ENCODE measurements at regions not wholly inside any gene's neighbourhood (a gene's known extent, or its start where the extent isn't known, plus 50 kb on each side); places are given as distances from the start of the nearest gene placed in this dataset.

- Histone ChIP-seq H3K4me3 (ENCODE audit: insufficient read depth, low read depth, low read length) (no peak overlapping the region), H3K36me3 (replicated peaks; ENCODE audit: control insufficient read depth, insufficient read depth, low read length) (no peaks in the 10 kb centered on the region), H3K27me3 (ENCODE audit: control insufficient read depth, insufficient read depth, low read length) (no peaks in the 10 kb centered on the region)
- DNase-seq = no peak
Observed at GRCh38 chrX:36436361-36436760, 516.8 kb downstream of the CFAP47 start.

DNA sequence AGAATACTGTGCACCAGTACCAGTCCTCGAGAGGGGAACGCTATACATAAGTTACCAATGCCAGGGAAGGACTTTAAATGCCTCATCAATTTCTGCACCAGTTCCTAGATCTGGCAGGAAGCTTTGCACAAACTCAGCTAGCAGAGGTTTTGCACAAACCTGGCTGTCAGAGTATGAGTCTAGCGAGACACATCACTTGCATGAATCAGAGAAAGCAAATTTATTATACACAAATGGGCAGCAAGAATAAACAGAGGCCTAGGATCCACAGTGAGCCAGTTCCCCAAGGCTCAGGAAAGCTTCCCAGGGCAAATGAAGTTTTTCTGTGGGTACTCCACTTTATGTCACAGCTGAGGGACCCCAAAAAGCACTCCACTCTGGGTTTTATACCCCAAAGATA, 523.5 kb downstream of the CFAP47 start:
- no peak overlapping the region for H3K4me3 ChIP-seq (ENCODE audit: insufficient read depth, low read depth, low read length)
- no peak for DNase-seq
- no peaks in the 10 kb centered on the region for H3K27me3 ChIP-seq (ENCODE audit: control insufficient read depth, insufficient read depth, low read length)
- H3K36me3 ChIP-seq (replicated peaks; ENCODE audit: control insufficient read depth, insufficient read depth, low read length) = no peaks in the 10 kb centered on the region

GRCh38 chrX:36445566-36445965, 526.0 kb downstream of the CFAP47 start:
- no peaks in the 10 kb centered on the region for H3K27me3 ChIP-seq (ENCODE audit: control insufficient read depth, insufficient read depth, low read length)
- no peak for DNase-seq
- no peak overlapping the region for H3K4me3 ChIP-seq (ENCODE audit: insufficient read depth, low read depth, low read length)
- no peaks in the 10 kb centered on the region for H3K36me3 ChIP-seq (replicated peaks; ENCODE audit: control insufficient read depth, insufficient read depth, low read length)

DNA sequence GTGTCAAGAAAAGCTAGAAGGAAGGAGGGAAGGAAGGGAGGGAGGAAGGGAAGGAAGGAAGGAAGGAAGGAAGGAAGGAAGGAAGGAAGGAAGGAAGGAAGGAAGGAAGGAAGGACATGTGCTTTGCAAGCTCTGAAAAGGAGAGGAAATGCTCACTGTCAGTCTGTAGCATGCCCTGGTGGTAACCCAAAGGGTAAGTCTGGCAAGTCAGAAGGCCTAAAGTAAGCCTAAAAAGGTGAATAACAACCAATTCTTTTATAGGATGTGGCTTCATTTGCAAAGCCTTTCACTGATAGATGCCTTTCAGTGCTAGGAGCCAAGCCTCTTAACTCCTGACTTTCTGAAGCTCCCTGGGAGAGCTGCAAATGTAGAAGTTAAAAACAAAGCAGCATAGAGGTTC, 542.6 kb downstream of the CFAP47 start:
- no peak for DNase-seq
- H3K36me3 ChIP-seq (replicated peaks; ENCODE audit: control insufficient read depth, insufficient read depth, low read length) = no peaks in the 10 kb centered on the region
- no peaks in the 10 kb centered on the region for H3K27me3 ChIP-seq (ENCODE audit: control insufficient read depth, insufficient read depth, low read length)
- H3K4me3 ChIP-seq (ENCODE audit: insufficient read depth, low read depth, low read length) = no peak overlapping the region

DNA sequence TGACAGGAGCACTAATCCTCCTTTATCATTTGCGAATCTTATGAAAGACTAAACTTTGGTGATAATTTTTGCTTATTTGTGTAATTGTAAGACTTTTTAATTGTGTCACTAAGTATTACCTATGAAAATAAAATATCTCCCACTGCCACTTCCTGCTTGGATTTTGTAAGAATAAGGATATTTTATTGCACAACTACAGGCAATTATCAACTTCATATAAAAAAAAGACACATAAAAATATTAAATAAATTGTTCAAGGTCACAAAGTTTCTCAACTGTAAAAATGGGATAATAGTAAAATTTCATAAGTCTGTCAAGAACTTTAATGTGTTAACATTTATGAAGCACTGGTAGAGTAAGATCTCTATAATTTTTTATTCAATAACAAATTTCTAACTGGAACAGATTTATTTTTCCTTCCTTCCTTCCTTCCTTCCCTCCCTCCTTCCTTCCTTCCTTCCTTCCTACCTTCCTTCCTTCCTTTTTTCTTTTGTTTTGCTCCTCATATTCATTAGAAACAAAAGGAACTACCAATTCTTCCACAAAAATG, 527.6 kb upstream of the FAM47C start:
- Histone ChIP-seq H3K36me3 (replicated peaks; ENCODE audit: control insufficient read depth, insufficient read depth, low read length) (no peaks in the 10 kb centered on the region), H3K4me3 (ENCODE audit: insufficient read depth, low read depth, low read length) (no peak overlapping the region), H3K27me3 (ENCODE audit: control insufficient read depth, insufficient read depth, low read length) (no peaks in the 10 kb centered on the region)
- DNase-seq = no peak

- H3K4me3 ChIP-seq (ENCODE audit: insufficient read depth, low read depth, low read length) = no peak overlapping the region
- no peaks in the 10 kb centered on the region for H3K36me3 ChIP-seq (replicated peaks; ENCODE audit: control insufficient read depth, insufficient read depth, low read length)
- DNase-seq = no peak
- H3K27me3 ChIP-seq (ENCODE audit: control insufficient read depth, insufficient read depth, low read length) = no peaks in the 10 kb centered on the region
Observed at GRCh38 chrX:36501169-36501702, 506.9 kb upstream of the FAM47C start.

DNA sequence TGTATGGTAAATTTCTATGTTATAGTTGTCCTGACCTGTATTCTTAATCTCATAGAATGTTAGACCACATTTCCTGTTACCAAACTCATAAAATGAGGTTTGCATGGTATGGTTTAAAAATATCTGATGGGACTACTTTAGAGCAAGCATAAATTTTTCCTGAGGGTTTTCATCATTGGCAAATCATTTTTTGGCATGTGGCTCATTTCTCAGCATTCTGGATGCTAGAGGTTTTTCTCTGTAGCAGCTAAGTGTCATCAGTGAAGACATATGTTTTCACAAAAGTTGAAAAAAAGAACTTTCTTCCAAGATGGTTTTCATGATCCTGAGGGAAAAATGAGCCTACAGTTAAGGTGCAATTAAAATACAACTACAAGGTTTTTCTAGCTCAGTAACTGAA, 503.5 kb upstream of the FAM47C start:
- H3K27me3 ChIP-seq (ENCODE audit: control insufficient read depth, insufficient read depth, low read length) = no peaks in the 10 kb centered on the region
- no peak overlapping the region for H3K4me3 ChIP-seq (ENCODE audit: insufficient read depth, low read depth, low read length)
- no peak for DNase-seq
- H3K36me3 ChIP-seq (replicated peaks; ENCODE audit: control insufficient read depth, insufficient read depth, low read length) = no peaks in the 10 kb centered on the region

DNA sequence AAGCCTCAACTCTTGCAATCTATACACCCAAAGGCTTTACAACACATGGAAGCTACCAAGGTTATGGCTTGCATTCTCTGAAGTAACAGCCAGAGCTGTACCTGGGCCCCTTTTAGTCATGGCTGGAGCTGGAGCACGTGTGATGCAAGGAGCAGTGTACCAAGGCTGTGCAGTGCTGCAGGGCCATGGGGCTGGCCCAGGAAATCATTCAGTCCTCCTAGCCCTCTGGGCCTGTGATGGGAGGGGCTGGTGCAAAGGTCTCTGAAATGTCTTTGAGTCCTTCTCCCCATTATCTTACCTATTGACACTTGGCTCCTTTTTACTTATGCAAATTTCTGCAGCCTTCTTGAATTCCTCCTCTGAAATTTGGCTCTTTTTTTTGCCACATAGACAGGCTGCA, 500.1 kb upstream of the FAM47C start:
- Histone ChIP-seq H3K36me3 (replicated peaks; ENCODE audit: control insufficient read depth, insufficient read depth, low read length) (no peaks in the 10 kb centered on the region), H3K4me3 (ENCODE audit: insufficient read depth, low read depth, low read length) (no peak overlapping the region), H3K27me3 (ENCODE audit: control insufficient read depth, insufficient read depth, low read length) (no peaks in the 10 kb centered on the region)
- no peak for DNase-seq

DNA sequence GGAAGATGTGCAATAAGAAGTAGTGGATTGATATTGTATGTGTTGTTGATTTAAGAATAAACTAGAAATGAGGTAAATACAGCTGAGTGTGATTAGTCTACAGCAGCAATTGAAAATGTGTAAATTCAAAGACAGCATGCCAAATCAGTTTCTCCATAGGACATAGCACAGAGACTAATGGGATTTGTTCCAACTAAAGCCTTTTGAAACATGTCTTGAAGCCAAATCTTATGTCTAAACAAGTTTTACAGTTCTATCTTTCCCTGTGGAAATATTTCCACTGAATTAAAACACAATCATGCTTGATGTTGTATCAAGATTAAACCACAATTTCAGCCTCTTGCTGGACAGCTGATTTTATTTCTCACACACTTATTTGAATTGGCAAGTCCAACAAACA, 497.4 kb upstream of the FAM47C start:
- H3K36me3 ChIP-seq (replicated peaks; ENCODE audit: control insufficient read depth, insufficient read depth, low read length) = no peaks in the 10 kb centered on the region
- H3K27me3 ChIP-seq (ENCODE audit: control insufficient read depth, insufficient read depth, low read length) = no peaks in the 10 kb centered on the region
- H3K4me3 ChIP-seq (ENCODE audit: insufficient read depth, low read depth, low read length) = no peak overlapping the region
- no peak for DNase-seq

DNA sequence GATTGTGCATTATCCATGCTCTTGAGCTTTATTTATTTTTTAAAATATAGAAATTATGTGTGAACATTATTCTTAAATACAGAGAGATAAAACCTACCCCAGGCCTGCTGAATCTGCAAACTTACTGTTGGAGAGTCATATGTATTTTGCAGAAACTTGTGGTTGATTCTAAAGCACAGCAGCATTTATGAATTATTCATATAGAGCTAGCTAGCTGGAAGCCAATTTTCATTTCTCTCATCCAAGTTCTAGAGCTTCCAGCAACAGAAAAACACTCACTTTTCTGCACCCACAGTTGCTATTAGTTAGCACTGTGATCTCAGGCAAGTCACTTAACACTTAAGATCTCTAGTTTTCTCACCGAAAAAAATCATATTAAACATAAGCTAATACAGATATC, 479.5 kb upstream of the FAM47C start:
- H3K27me3 ChIP-seq (ENCODE audit: control insufficient read depth, insufficient read depth, low read length) = no peaks in the 10 kb centered on the region
- no peaks in the 10 kb centered on the region for H3K36me3 ChIP-seq (replicated peaks; ENCODE audit: control insufficient read depth, insufficient read depth, low read length)
- no peak overlapping the region for H3K4me3 ChIP-seq (ENCODE audit: insufficient read depth, low read depth, low read length)
- no peak for DNase-seq

DNA sequence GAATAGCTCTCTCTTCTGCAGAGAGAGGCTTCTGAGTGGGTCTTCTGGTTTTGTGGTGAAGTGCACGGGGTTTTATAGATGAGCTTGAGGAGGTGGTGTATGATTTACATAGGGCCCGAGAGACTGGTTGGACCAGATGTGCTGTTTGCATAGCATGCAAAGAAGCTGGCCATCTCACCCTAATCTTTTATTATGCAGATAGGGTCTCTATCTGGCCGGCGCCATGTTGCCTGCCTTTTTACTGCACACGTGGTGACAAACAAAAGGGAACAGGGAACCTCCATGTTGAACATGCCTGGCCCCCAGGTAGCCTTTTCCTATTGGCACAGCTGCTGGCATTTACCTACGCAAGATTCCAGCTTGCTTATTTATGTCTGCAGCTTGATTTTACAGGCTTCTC, 473.3 kb upstream of the FAM47C start:
- no peak for DNase-seq

DNA sequence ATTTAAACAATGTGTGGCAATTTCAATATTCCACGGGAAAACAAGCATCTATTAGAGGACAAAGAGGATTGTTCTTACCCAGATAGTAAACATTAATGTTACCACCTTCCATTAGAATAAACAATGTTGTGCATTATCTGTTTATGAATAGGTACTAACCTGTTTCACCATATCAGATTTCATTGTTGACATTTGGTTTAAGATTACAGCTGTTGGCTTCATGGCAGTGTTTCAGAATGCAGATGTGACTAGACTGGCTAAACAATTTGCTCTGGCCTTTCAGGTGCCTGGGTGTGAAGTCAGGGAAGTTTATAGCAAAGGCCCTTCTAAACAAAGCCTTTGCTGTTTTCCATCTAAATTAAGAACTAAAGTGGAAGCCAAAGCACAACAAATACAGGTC, 464.7 kb upstream of the FAM47C start:
- H3K36me3 ChIP-seq (replicated peaks; ENCODE audit: control insufficient read depth, insufficient read depth, low read length) = no peaks in the 10 kb centered on the region
- no peak overlapping the region for H3K4me3 ChIP-seq (ENCODE audit: insufficient read depth, low read depth, low read length)
- no peak for DNase-seq
- no peaks in the 10 kb centered on the region for H3K27me3 ChIP-seq (ENCODE audit: control insufficient read depth, insufficient read depth, low read length)

More for the DNA sequence above, 473.3 kb upstream of the FAM47C start:
- Histone ChIP-seq H3K4me3 (ENCODE audit: insufficient read depth, low read depth, low read length) (no peak overlapping the region), H3K36me3 (replicated peaks; ENCODE audit: control insufficient read depth, insufficient read depth, low read length) (no peaks in the 10 kb centered on the region), H3K27me3 (ENCODE audit: control insufficient read depth, insufficient read depth, low read length) (no peaks in the 10 kb centered on the region)

DNA sequence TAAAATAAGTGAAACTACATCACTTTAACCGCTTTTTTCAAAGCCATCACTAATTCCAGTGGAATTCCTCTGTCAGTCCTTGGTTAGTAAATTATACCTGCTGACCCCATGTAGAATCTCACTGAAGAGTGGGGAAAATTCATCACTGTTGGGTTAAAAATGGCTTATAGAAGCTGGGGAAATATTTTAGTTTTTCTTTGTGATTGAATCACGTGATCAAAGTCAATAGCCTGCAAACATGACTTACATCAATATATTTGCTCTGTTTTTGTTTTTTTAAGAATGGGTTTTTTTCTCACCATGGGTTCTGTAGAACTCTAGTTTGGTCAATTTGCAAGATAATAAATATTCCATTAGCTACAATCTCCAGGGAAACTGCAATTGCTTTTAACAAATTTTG, 445.2 kb upstream of the FAM47C start:
- no peak for DNase-seq
- Histone ChIP-seq H3K4me3 (ENCODE audit: insufficient read depth, low read depth, low read length) (no peak overlapping the region), H3K27me3 (ENCODE audit: control insufficient read depth, insufficient read depth, low read length) (no peaks in the 10 kb centered on the region), H3K36me3 (replicated peaks; ENCODE audit: control insufficient read depth, insufficient read depth, low read length) (no peaks in the 10 kb centered on the region)

GRCh38 chrX:36568946-36569345, 439.2 kb upstream of the FAM47C start:
- no peak overlapping the region for H3K4me3 ChIP-seq (ENCODE audit: insufficient read depth, low read depth, low read length)

DNA sequence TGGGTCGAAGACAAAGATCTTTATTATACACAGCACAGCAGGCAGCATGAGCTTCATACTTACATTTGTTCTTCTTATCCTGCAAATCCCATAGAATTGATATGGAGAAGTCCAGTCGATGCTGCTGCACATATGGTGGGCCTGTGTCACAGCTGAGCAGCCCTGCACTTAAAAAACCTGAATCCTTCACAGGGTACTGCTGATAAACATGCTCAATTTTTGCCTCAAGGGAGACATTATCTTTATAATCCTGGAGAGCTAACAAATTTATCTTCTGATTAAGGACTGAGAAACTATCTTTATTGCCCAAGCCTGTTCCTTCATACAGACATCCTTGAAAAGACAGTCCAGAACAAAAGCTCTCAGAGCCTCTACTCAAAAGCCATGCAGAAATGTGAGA, 434.4 kb upstream of the FAM47C start:
- Histone ChIP-seq H3K4me3 (ENCODE audit: insufficient read depth, low read depth, low read length) (no peak overlapping the region), H3K27me3 (ENCODE audit: control insufficient read depth, insufficient read depth, low read length) (no peaks in the 10 kb centered on the region; the same call in 1 of the 2 replicates), H3K36me3 (replicated peaks; ENCODE audit: control insufficient read depth, insufficient read depth, low read length) (no peaks in the 10 kb centered on the region)
- DNase-seq = no peak

More at GRCh38 chrX:36568946-36569345, 439.2 kb upstream of the FAM47C start:
- H3K36me3 ChIP-seq (replicated peaks; ENCODE audit: control insufficient read depth, insufficient read depth, low read length) = no peaks in the 10 kb centered on the region
- H3K27me3 ChIP-seq (ENCODE audit: control insufficient read depth, insufficient read depth, low read length) = no peaks in the 10 kb centered on the region; the same call in 1 of the 2 replicates
- DNase-seq = no peak

- peak; percentile 1 for DNase-seq
- no peak overlapping the region for H3K4me3 ChIP-seq (ENCODE audit: insufficient read depth, low read depth, low read length)
- H3K27me3 ChIP-seq (ENCODE audit: control insufficient read depth, insufficient read depth, low read length) = no peaks in the 10 kb centered on the region; the same call in 1 of the 2 replicates
- no peaks in the 10 kb centered on the region for H3K36me3 ChIP-seq (replicated peaks; ENCODE audit: control insufficient read depth, insufficient read depth, low read length)
Observed at GRCh38 chrX:36575670-36576069, 432.5 kb upstream of the FAM47C start.
